Psoas muscle (tissue), 7 donors: ENCODE measurements at regions not wholly inside any gene's neighbourhood (a gene's known extent, or its start where the extent isn't known, plus 50 kb on each side); places are given as distances from the start of the nearest gene placed in this dataset.

ENCODE experiments used
- ATAC-seq, 4 donors: fragments of 200-7000 bp; cut with Tn5 transposase; one replicate each; pipeline ENCODE4 v1.9.1; 2020; ENCODE audit warnings: moderate library complexity in 3 of 4, mild to moderate bottlenecking in 2 of 4
- DNase-seq, 2 donors: peaks; one replicate each; pipeline ENCODE4 v3.0.0-alpha.2; 2020
- H3K27ac ChIP-seq: fragments of 200-600 bp; one replicate; pipeline ENCODE4 v1.8.0; 2022
- H3K27me3 ChIP-seq, 3 donors: fragments of 200-600 bp in 1 of 3; one replicate each; pipeline versions ENCODE4 v1.6.1 to v1.8.0; 2013 to 2022; ENCODE audit warnings: low read length in 2 of 3, mild to moderate bottlenecking in 2 of 3, moderate library complexity in 1 of 3; ENCODE audit not compliant: insufficient read depth in 3 of 3
- H3K36me3 ChIP-seq, 2 donors: fragments of 200-600 bp in 1 of 2; one replicate each; pipeline versions ENCODE4 v1.6.1 to v1.8.0; 2013 to 2022; ENCODE audit warnings: low read depth in 1 of 2, mild to moderate bottlenecking in 1 of 2, moderate library complexity in 1 of 2; ENCODE audit not compliant: insufficient read depth in 1 of 2
- H3K4me1 ChIP-seq: fragments of 200-600 bp; one replicate; pipeline ENCODE4 v1.8.0; 2022
- H3K4me3 ChIP-seq: fragments of 200-600 bp; one replicate; pipeline ENCODE4 v1.8.0; 2022; ENCODE audit warnings: mild to moderate bottlenecking
- H3K9me3 ChIP-seq: fragments of 200-600 bp; one replicate; pipeline ENCODE4 v1.8.0; 2022
- WGBS, 3 donors: extraction: QIAGEN DNeasy Blood & Tissue Kit; methylation state at CpG; one replicate each; pipeline versions ENCODE4 v1.1.6 to v1.1.7; 2013; 5-methylcytosine and 5-hydroxymethylcytosine counted together
- intact Hi-C, 2 donors: fragments of 100-400 bp; cut with DNase I; formaldehyde crosslinking; loops; one replicate each; pipeline versions ENCODE4 v1.11.0 to v1.14.2; 2022
- TF ChIP-seq, protein P1 (sequence below): fragments of 200-600 bp; IDR thresholded peaks from one replicate; pipeline ENCODE4 v1.8.0; 2022; ENCODE audit warnings: antibody characterized with exemption
- donor health status: healthy with polysubstance abuse.
- donor health status: DM: no; HTN: no; CAD: no; lungs with moderate emphysema.
- donor health status: Bipolar disorder and iron deficiency.
- donor health status: healthy.
- donor health status: DM: yes; HTN: yes; CAD: no.
- donor health status: DM: no; HTN: no; CAD: no.
- donor health status: DM: yes; HTN: yes; CAD: no.

DNA sequence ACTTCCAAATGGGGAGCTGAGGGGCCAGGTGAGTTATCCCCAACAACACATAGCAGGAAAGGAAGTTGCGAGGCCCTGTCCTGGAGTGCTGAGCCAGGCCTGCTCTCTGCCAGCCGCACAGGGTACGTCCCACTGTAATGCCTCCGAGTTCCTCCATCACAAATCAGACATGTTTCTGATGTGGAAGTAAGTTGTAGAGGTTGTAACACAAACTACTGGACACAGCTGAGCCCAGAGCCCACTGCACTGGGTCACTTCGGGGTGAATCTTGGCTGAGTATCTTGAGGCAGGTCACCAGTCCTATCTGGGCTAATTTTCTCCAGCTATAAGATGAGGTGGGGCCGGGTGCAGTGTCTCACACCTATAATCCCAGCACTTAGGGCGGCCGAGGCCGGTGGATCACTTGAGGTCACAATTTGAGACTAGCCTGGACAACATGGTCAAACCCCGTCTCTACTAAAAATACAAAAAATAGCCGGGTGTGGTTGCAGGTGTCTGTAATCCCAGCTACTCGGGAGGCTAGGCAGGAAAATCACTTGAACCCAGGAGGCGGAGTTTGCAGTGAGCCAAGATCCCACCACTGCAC is 100.8 kb upstream of the CDH5 start:
- H3K9me3 ChIP-seq, result no peaks in the 10 kb centered on the region
- ATAC-seq, result no peak
- no peak overlapping the region for H3K4me3 ChIP-seq
- DNase-seq, result no peak
- 88 to 89% (median 89%) methylated on average over 13 of the region's 13 CpGs for WGBS, 3 donors
- H3K27ac ChIP-seq, result no peak overlapping the region
- no peaks in the 10 kb centered on the region for H3K4me1 ChIP-seq
- TF ChIP-seq, protein P1, sequence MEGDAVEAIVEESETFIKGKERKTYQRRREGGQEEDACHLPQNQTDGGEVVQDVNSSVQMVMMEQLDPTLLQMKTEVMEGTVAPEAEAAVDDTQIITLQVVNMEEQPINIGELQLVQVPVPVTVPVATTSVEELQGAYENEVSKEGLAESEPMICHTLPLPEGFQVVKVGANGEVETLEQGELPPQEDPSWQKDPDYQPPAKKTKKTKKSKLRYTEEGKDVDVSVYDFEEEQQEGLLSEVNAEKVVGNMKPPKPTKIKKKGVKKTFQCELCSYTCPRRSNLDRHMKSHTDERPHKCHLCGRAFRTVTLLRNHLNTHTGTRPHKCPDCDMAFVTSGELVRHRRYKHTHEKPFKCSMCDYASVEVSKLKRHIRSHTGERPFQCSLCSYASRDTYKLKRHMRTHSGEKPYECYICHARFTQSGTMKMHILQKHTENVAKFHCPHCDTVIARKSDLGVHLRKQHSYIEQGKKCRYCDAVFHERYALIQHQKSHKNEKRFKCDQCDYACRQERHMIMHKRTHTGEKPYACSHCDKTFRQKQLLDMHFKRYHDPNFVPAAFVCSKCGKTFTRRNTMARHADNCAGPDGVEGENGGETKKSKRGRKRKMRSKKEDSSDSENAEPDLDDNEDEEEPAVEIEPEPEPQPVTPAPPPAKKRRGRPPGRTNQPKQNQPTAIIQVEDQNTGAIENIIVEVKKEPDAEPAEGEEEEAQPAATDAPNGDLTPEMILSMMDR, result no peak
- no peaks in the 10 kb centered on the region for H3K36me3 ChIP-seq
- intact Hi-C loops, result no loop called here
- H3K27me3 ChIP-seq, result peaks cover 0 to 7% (median 1%) of the 10 kb centered on the region in 3 donors

DNA sequence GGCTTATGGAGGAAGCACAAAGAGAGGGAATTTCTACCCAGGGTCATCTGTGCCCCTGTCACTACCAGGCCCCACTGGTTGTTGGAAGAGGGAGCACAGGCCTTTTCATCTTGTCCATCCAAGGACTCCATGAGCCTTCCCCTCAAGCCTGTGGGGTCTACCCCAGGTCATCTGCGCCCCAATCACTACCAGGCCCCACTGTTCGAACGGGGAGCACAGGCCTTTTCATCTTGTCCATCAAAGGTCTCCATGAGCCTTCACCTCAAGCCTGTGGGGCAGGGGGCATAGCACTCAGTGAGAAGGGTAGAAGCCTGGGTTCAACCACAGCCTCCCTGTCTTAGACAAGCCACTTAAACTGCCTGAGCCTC is 101.5 kb upstream of the CDH5 start:
- Histone ChIP-seq H3K9me3 (no peaks in the 10 kb centered on the region), H3K4me1 (no peaks in the 10 kb centered on the region), H3K36me3 (no peaks in the 10 kb centered on the region), H3K27ac (no peak overlapping the region), H3K4me3 (no peak overlapping the region), H3K27me3 (peaks cover 0 to 3% (median 1%) of the 10 kb centered on the region in 3 donors)
- 67 to 82% (median 68%) methylated on average over 3 of the region's 3 CpGs for WGBS, 3 donors
- DNase-seq (no peak), ATAC-seq (no peak)
- TF ChIP-seq, protein P1, result no peak
- intact Hi-C loops, result no loop called here

DNA sequence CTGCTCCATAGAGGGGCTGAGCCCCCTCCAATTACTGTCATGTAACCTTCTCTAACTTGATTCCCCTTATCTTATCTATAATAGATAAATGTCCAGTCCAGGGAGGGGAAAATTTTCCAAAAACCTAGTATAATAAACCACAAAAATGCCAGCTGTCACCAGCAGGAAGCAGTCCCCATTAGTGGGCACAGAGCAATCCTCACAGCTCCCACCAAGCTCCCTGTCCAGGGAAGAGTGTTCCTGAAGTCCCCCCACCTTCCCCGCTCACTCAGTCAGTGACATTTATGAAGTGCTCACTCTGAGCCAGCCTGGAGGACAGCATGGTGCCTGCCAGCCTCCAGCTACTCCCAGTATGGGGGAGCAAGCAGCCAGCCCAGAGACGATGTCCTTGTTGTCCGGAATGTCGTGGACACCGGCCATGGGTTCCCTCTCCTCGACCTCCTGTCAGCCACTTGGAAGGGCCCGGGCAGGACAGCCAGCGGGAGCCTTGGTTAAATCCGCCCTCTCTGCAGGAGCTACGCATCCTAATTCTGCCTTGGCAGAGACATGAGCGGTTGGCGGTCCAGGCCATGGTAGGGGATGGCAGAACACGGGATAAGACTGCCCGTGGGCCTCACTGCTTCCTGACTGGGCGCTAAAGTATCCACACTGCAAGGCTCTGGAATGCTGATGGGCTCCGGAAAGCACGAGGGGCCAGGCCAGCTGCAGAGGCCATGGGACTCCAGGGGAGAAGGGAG is 102.0 kb upstream of the CDH5 start:
- H3K4me3 ChIP-seq, result no peak overlapping the region
- no peaks in the 10 kb centered on the region for H3K36me3 ChIP-seq
- H3K4me1 ChIP-seq, result no peaks in the 10 kb centered on the region
- 75 to 85% (median 78%) methylated on average over 17 of the region's 17 CpGs for WGBS, 3 donors
- no peaks in the 10 kb centered on the region for H3K9me3 ChIP-seq
- H3K27ac ChIP-seq, result no peak overlapping the region
- TF ChIP-seq, protein P1, result no peak
- peaks cover 0 to 3% (median 0%) of the 10 kb centered on the region in 3 donors for H3K27me3 ChIP-seq
- intact Hi-C loops, result no loop called here
- ATAC-seq (no peak), DNase-seq (no peak)

DNA sequence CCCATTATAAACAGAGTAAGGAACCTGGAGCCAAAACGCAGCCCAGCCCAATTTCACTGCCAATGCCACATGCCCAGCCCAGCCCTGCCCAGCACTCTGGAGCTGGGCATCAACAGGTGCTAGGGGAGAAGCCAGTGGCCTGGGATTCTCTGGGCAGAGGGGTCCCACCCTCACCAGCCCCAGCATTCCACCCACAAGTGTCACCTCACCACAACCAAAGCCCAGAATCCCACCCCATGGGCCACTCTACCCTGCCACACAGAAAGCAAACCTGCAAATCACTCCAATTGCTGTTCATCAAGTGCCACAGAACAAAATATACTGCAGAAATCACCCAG is 102.5 kb upstream of the CDH5 start:
- ATAC-seq, result no peak
- H3K27ac ChIP-seq, result no peak overlapping the region
- no peak overlapping the region for H3K4me3 ChIP-seq
- intact Hi-C loops, result no loop called here
- TF ChIP-seq, protein P1, result no peak
- no peaks in the 10 kb centered on the region for H3K36me3 ChIP-seq
- no peaks in the 10 kb centered on the region for H3K9me3 ChIP-seq
- 38 to 73% (median 62%) methylated on average over 1 of the region's 1 CpG for WGBS, 3 donors
- H3K4me1 ChIP-seq, result no peaks in the 10 kb centered on the region
- peaks cover 0 to 3% (median 0%) of the 10 kb centered on the region in 3 donors for H3K27me3 ChIP-seq
- DNase-seq, result no peak
